HCT116 (cell line): ENCODE measurements at regions not wholly inside any gene's neighbourhood (a gene's known extent, or its start where the extent isn't known, plus 50 kb on each side); places are given as distances from the start of the nearest gene placed in this dataset.

ENCODE experiments used
- ATAC-seq: fragments of 200-7000 bp; cut with Tn5 transposase; 2 replicates; pipeline ENCODE4 v1.9.1; 2020; ENCODE audit warnings: mild to moderate bottlenecking, moderate library complexity
- BruUV-seq: library from RNA; stranded (reverse); fragments of 400-500 nt; replicated peaks from 2 replicates; lab custom pipeline; 2021; lab: Mats Ljungman, UMichigan
- CTCF ChIA-PET: fragments of 300-600 bp; sonication (Branson Sonifier 250); formaldehyde crosslinking; loops from one replicate; lab custom pipeline; 2021; ENCODE audit warnings: antibody characterized with exemption; lab: Charles Lee
- POLR2A ChIA-PET: fragments of 300-600, 350-600 bp; sonication (Branson Sonifier 250); formaldehyde crosslinking; loops from one replicate; lab custom pipeline; 2021; ENCODE audit warnings: antibody characterized with exemption; lab: Charles Lee
- RAD21 ChIA-PET, 2 experiments: fragments of 300-600 bp; sonication (Branson Sonifier 250); formaldehyde crosslinking; loops; one replicate each; lab custom pipeline; 2023; ENCODE audit warnings: low total read pairs in 2 of 2; ENCODE audit not compliant: uncharacterized antibody in 2 of 2, unreplicated experiment in 2 of 2, low non-redundant PET in 1 of 2; lab: Charles Lee
- DNase-seq: peaks from one replicate; pipeline ENCODE4 v3.0.0-alpha.2; 2010; ENCODE audit warnings: low read depth, low spot score
- H2AFZ ChIP-seq: fragments of 200-600 bp; shearing (Covaris generic), sonication (generic); 2 replicates; pipeline ENCODE4 v1.6.1; 2017; ENCODE audit warnings: low read depth, mixed run types, mixed read lengths, antibody characterized with exemption, low read length; ENCODE audit not compliant: poor library complexity, severe bottlenecking
- H3K27ac ChIP-seq: 2 replicates; pipeline ENCODE4 v1.5.1; 2012; ENCODE audit warnings: low read depth, low read length
- H3K27me3 ChIP-seq: fragments of 200-600 bp; sonication (generic); 2 replicates; pipeline ENCODE4 v1.6.1; 2016; ENCODE audit warnings: mixed run types, low read length, mixed read lengths; ENCODE audit not compliant: insufficient read depth
- H3K36me3 ChIP-seq, 2 experiments: fragments of 200-500 bp in 1 of 2; fragments of 200-600 bp in 1 of 2; sonication (Bioruptor generic) in 1 of 2; sonication (generic) in 1 of 2; 2 replicates each; pipeline versions ENCODE4 v1.5.1 to v1.6.1; 2014 to 2016; ENCODE audit warnings: low read length in 2 of 2, inconsistent platforms in 1 of 2, mixed read lengths in 1 of 2, mixed run types in 1 of 2; ENCODE audit not compliant: insufficient read depth in 2 of 2, control insufficient read depth in 1 of 2
- H3K4me1 ChIP-seq, 2 experiments: fragments of 200-600 bp in 1 of 2; sonication (generic) in 1 of 2; 2 replicates each; pipeline versions ENCODE4 v1.5.1 to v1.6.1; 2012 to 2017; ENCODE audit warnings: low read length in 2 of 2, inconsistent platforms in 1 of 2, mild to moderate bottlenecking in 1 of 2, mixed read lengths in 1 of 2, mixed run types in 1 of 2, moderate library complexity in 1 of 2; ENCODE audit not compliant: insufficient read depth in 2 of 2, control insufficient read depth in 1 of 2
- H3K4me2 ChIP-seq: fragments of 200-600 bp; sonication (generic); 2 replicates; pipeline ENCODE4 v1.6.1; 2017; ENCODE audit warnings: mixed run types, low read length, mixed read lengths
- H3K4me3 ChIP-seq, 2 experiments: fragments of 200-600 bp in 1 of 2; sonication (generic) in 1 of 2; replicated peaks in 1 of 2; 2 replicates each; pipeline ENCODE4 v1.5.1; 2011 to 2016; ENCODE audit warnings: low read length in 2 of 2, control low read depth in 1 of 2, low read depth in 1 of 2, mild to moderate bottlenecking in 1 of 2, mixed read lengths in 1 of 2, mixed run types in 1 of 2
- H3K79me2 ChIP-seq: fragments of 200-600 bp; sonication (generic); 2 replicates; pipeline ENCODE4 v1.6.1; 2017; ENCODE audit warnings: mild to moderate bottlenecking, mixed run types, low read length, moderate library complexity, mixed read lengths; ENCODE audit not compliant: insufficient read depth
- H3K9ac ChIP-seq: fragments of 200-600 bp; sonication (generic); 2 replicates; pipeline ENCODE4 v1.6.1; 2016; ENCODE audit warnings: low read length, mixed read lengths
- H3K9me2 ChIP-seq: fragments of 200-600 bp; sonication (generic), shearing (Covaris generic); 2 replicates; pipeline ENCODE4 v1.6.1; 2017; ENCODE audit warnings: mixed run types, mild to moderate bottlenecking, moderate library complexity; ENCODE audit not compliant: insufficient read depth
- H3K9me3 ChIP-seq, 2 experiments: fragments of 200-500 bp in 1 of 2; fragments of 200-600 bp in 1 of 2; sonication (Bioruptor generic) in 1 of 2; sonication (generic) in 1 of 2; 2 replicates each; pipeline ENCODE4 v1.6.1; 2014 to 2017; ENCODE audit warnings: low read length in 2 of 2, mixed read lengths in 2 of 2, inconsistent platforms in 1 of 2, low read depth in 1 of 2, mild to moderate bottlenecking in 1 of 2, mixed run types in 1 of 2, moderate library complexity in 1 of 2; ENCODE audit not compliant: control insufficient read depth in 1 of 2, insufficient read depth in 1 of 2
- H4K20me1 ChIP-seq: fragments of 200-600 bp; sonication (generic), shearing (Covaris generic); 2 replicates; pipeline ENCODE4 v1.6.1; 2017; ENCODE audit warnings: mixed run types, mild to moderate bottlenecking, moderate library complexity; ENCODE audit not compliant: insufficient read depth
- RAD21 ChIP-seq: IDR thresholded peaks from 2 replicates; pipeline ENCODE4 v1.6.1; 2012; ENCODE audit warnings: low read depth, mild to moderate bottlenecking
- SIN3A ChIP-seq: IDR thresholded peaks from 2 replicates; pipeline ENCODE4 v1.6.1; 2012; ENCODE audit warnings: low read depth
- YY1 ChIP-seq: IDR thresholded peaks from 2 replicates; pipeline ENCODE4 v1.6.1; 2011; ENCODE audit warnings: low read length, low read depth, moderate library complexity, mild to moderate bottlenecking; ENCODE audit not compliant: insufficient replicate concordance; ENCODE audit errors: extremely low read depth
- ZNF274 ChIP-seq: fragments of 200-500 bp; sonication (Bioruptor generic); IDR thresholded peaks from 2 replicates; pipeline ENCODE4 v1.6.1; 2014; ENCODE audit warnings: mild to moderate bottlenecking, low read depth, low read length, inconsistent platforms
- intact Hi-C: fragments of 100-400 bp; cut with micrococcal nuclease; formaldehyde crosslinking; loops from 2 replicates; pipeline ENCODE4 v1.10.0; 2022
- TF ChIP-seq, protein P1 (sequence below), 3 experiments: fragments of 200-600 bp in 1 of 3; sonication (generic) in 1 of 3; IDR thresholded peaks in 2 of 3; conservative IDR thresholded peaks in 1 of 3; 2 replicates each; pipeline ENCODE4 v1.5.1; 2012 to 2017; ENCODE audit warnings: low read depth in 2 of 3, low read length in 2 of 3, antibody characterized with exemption in 1 of 3, borderline replicate concordance in 1 of 3, control low read depth in 1 of 3, mild to moderate bottlenecking in 1 of 3, mixed read lengths in 1 of 3, mixed run types in 1 of 3, moderate library complexity in 1 of 3; ENCODE audit not compliant: insufficient read depth in 1 of 3
- TF ChIP-seq, protein P2 (sequence below): IDR thresholded peaks from 2 replicates; pipeline ENCODE4 v1.6.1; 2012

DNA sequence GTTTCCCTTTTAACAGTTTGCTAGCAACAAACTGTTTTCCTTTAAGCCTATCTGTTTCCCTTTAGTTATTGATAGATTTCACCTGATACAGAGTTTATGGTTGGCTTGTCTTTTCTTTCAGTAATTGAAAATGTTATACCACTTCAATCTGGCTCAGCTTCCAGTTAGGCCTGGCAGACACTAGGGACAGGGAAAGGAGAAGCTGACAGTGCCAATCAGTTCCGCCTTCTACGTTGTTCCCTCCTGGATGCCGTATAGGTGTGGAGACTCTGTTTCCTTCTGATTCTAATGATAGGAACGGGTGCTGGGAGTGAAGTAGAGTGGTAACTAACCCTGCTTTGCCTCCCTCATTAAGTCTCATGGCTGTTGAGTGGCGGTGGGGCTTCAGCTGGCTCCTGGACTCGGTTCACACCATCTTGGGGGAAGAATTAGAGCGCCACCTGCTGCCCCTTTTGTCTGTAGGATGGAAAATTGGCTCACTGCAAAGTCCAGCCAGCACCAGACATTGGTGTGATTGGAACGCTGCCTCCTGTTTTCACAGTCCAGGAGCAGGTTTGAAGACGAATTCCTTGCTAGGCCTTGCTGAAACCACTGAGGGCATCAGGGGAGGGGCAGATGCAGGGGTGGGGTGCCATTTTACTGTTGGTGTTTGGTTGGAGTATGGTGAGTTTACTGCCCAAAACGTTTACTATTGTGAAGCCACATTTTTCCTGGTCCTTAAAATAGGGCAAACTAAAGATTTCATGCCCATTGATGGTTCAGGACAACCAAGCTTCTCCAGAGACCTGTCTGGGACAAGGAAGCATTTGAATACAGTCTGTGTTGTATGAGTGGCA lies 1729.5 kb downstream of the GRIK2 start:
- no peaks in the 10 kb centered on the region for H3K27me3 ChIP-seq
- H3K4me1 ChIP-seq: peaks cover 0 to 3% of the 10 kb centered on the region in 2 experiments; a peak in 1 of 4 replicates
- H2AFZ ChIP-seq: peak overlapping the region; percentile 83
- POLR2A ChIA-PET: interaction anchor here (0.7 kb wide), 1 partner anchor 273 kb away, joined by 3 read pairs; no protein-coding TSS in a partner anchor
- intact Hi-C loops: loop anchor here (1.0 to 10.0 kb wide), 3 partner anchors 273 to 1727 kb away; no protein-coding TSS in a partner anchor
- BruUV-seq: no TSS peak
- H3K9ac ChIP-seq: no peak overlapping the region
- no peak overlapping the region for H3K27ac ChIP-seq
- DNase-seq: peak; percentile 69
- no peaks in the 10 kb centered on the region for H4K20me1 ChIP-seq
- no peaks in the 10 kb centered on the region for H3K9me3 ChIP-seq
- CTCF ChIA-PET: interaction anchor here (0.9 to 2.5 kb wide), 4 partner anchors 9 to 273 kb away, joined by 3 to 34 read pairs (median 3); no protein-coding TSS in a partner anchor
- RAD21 ChIA-PET: interaction anchor here (1.1 to 2.1 kb wide), 2 partner anchors 273 kb away, joined by 7 to 10 read pairs; no protein-coding TSS in a partner anchor
- H3K79me2 ChIP-seq: no peaks in the 10 kb centered on the region
- peak; percentile 98 for ATAC-seq
- TF ChIP-seq RAD21: peak; percentile 86
- peak; percentile 26 for TF ChIP-seq YY1
- TF ChIP-seq, protein P1, sequence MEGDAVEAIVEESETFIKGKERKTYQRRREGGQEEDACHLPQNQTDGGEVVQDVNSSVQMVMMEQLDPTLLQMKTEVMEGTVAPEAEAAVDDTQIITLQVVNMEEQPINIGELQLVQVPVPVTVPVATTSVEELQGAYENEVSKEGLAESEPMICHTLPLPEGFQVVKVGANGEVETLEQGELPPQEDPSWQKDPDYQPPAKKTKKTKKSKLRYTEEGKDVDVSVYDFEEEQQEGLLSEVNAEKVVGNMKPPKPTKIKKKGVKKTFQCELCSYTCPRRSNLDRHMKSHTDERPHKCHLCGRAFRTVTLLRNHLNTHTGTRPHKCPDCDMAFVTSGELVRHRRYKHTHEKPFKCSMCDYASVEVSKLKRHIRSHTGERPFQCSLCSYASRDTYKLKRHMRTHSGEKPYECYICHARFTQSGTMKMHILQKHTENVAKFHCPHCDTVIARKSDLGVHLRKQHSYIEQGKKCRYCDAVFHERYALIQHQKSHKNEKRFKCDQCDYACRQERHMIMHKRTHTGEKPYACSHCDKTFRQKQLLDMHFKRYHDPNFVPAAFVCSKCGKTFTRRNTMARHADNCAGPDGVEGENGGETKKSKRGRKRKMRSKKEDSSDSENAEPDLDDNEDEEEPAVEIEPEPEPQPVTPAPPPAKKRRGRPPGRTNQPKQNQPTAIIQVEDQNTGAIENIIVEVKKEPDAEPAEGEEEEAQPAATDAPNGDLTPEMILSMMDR (IDR thresholded peaks at IDR 0.05 in 2 of 3, conservative IDR thresholded peaks at IDR 0.05 in 1 of 3; ENCODE audit: borderline replicate concordance in 1 of 3, insufficient read depth in 1 of 3, low read depth in 2 of 3, low read length in 2 of 3): peak; percentile 50 to 76 (median 65); a peak in 5 of 6 replicates
- TF ChIP-seq ZNF274: no peak
- TF ChIP-seq, protein P2, sequence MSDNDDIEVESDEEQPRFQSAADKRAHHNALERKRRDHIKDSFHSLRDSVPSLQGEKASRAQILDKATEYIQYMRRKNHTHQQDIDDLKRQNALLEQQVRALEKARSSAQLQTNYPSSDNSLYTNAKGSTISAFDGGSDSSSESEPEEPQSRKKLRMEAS: 0 out of 2 replicates have a peak, but pooled peaks have one; percentile 11
- TF ChIP-seq SIN3A: no peak
- H3K4me3 ChIP-seq: no peak overlapping the region
- H3K4me2 ChIP-seq: no peak overlapping the region
- no peaks in the 10 kb centered on the region for H3K36me3 ChIP-seq
- H3K9me2 ChIP-seq: no peaks in the 10 kb centered on the region
